OCI-LY3 (cell line): ENCODE measurements at regions not wholly inside any gene's neighbourhood (a gene's known extent, or its start where the extent isn't known, plus 50 kb on each side); places are given as distances from the start of the nearest gene placed in this dataset.

Experiments used
- CTCF ChIP-seq: fragments of 200-600, 300-600 bp; sonication (generic); IDR thresholded peaks from 2 replicates; pipeline ENCODE4 v1.5.1; 2014; ENCODE audit warnings: antibody characterized with exemption, low read length, low read depth
- EZH2phosphoT487 ChIP-seq: fragments of 200-600 bp; shearing (Covaris generic); IDR thresholded peaks from 2 replicates; pipeline ENCODE4 v1.6.1; 2018; ENCODE audit warnings: antibody characterized with exemption, mixed run types, low read depth

DNA sequence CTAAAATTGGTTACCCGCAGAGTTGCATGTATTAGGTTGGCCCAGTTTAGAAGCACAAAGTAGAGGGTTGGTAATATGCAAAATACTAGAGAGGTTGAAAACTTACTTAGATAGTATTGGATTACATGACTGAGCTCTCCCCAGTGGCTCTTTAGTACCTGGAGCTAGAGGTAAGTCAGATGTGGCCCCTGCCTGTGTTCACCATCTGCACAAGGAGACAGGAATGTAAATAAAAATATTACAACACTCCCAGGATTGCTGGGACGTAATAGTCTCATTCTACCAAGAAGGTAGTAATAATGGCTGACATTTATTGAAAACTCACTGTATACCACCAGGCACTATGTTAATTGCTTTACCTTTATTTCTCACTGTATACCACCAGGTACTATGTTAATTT lies 129.6 kb downstream of the SLC17A6 start:
- TF ChIP-seq CTCF (no peak), EZH2phosphoT487 (no peak)
